Germinal center (tissue), 1 donor: ENCODE measurements at regions not wholly inside any gene's neighbourhood (a gene's known extent, or its start where the extent isn't known, plus 50 kb on each side); places are given as distances from the start of the nearest gene placed in this dataset.
A peak's percentile ranks its signal among the peaks of the same experiment; 100 is the strongest.
"Not testable (repeated sequence)": the region's sequence is repeated elsewhere in the genome, so short reads cannot be mapped to it uniquely, and the experiment has no call there.

Source experiments
- DNase-seq: peaks from one replicate; pipeline ENCODE4 v3.0.0; 2012; ENCODE audit warnings: mixed read lengths, low spot score

- no peak for DNase-seq
Observed at GRCh38 chr12:22810036-22810435, 185.1 kb downstream of the ETNK1 start.

GRCh38 chr12:22812531-22812930, 187.6 kb downstream of the ETNK1 start:
- DNase-seq = no peak

GRCh38 chr12:22821985-22822384, 197.0 kb downstream of the ETNK1 start:
- DNase-seq = no peak

- no peak for DNase-seq
Observed at GRCh38 chr12:22826026-22826425, 201.1 kb downstream of the ETNK1 start.

GRCh38 chr12:22826446-22826981, 201.5 kb downstream of the ETNK1 start:
- DNase-seq = not testable (repeated sequence)

DNA sequence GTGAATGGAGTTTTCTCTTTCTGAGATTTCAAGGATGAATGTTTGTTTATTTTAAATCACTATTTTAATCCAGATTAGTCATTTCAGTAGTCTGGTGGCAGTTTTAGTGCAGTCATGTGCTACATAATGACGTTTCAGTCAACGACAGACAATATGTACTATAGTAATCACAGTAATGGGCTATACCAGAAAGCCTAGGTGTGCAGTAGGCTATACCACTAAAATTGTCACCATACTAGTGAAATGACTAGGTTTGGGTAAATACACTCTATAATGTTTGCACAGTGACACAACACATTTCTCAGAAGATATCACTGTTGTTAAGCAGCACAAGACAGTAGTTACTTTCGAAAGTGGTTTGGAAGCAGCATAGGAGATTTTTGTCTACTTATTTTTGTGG, 203.1 kb downstream of the ETNK1 start:
- no peak for DNase-seq

DNA sequence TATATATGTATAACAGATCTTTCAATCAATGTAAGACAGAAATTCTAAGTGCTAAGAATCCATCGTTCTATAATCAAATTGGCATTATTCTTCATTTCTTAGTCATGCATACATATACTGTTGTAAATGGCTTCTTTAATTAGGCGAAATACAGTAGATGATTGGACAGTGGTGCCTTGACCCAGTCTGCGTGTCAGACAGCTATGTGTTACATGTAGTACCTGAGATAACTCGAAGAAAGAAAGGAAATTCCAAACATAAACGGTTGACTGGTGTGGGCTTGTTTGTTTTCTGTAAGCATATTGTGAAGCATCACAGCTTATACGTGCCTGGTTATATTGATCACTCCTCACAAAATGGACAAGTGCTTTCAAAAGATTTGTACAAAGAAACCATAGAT, 210.5 kb downstream of the ETNK1 start:
- no peak for DNase-seq

GRCh38 chr12:22850185-22850584, 225.2 kb downstream of the ETNK1 start:
- no peak for DNase-seq

DNA sequence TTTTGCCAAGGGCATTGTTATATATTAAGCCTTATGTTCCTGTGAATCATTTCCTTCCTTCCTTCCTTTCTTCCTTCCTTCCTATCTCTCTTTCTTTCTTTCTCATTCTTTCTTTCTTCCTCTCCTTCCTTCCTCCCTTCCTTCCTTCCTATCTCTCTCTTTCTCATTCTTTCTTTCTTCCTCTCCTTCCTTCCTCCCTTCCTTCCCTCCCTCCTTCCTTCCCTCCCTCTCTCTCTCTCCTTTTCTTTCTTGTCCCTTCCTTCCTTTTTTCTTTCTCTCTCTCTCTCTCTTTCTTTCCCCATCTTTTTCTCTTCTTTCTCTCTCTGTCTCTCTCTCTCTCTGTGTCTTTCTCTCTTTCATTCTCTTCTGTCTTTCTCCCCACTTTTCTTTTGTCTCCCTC, 226.6 kb downstream of the ETNK1 start:
- DNase-seq = no peak

- no peak for DNase-seq
Observed at GRCh38 chr12:22855456-22855855, 230.5 kb downstream of the ETNK1 start.

DNA sequence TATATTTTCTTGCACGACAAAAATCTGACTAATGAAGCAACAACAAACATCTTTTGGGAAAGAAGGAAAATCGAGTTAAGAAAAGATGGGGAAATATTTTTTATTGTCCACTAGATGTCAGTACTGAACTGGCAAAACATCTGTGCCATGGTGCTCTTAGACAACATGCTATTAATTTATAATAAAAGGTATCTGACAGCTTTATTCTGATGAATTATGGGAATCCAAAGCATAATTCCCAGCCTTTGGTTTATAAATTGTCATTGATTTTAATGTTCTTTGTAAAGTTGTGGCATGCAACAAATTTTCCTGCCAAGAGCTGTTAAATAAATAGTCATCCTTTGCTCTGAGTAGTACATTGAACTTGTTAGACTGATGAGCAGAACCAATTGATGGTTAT, 231.2 kb downstream of the ETNK1 start:
- peak; percentile 5 for DNase-seq

DNA sequence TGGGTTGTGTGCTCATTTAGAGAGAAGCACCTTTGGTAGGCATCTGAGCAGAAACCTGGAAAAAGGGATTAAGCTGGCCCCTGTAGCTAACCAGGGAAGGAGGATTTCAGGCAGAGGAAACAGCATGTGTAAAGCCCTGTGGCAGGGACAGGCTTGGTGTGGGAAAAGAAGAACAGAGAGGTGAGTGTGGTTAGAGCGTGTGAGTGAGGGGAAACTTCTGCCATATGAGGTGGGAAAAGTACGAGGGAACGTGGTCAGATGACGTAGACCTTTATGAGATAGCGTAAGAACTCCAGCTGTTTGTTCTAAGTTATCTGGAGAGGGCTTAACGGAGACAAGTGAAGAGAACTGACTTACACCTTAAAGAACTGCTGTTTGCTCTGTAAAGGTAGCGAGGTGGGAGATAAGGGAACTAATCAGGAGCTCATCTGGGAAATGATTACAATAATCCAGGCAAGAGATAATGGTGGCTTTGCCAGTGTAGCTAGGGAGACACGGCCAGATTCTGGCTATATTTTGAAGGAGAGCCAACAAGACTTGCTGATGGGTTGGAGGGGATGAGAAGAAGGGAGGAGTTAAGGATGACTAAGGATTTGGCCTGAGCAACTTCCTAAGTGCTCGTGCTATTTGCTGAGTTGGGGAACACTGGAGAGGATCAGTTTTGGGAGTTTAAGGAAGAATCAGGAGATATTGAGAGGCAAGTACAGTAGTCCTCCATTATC, 234.0 kb downstream of the ETNK1 start:
- no peak for DNase-seq

DNA sequence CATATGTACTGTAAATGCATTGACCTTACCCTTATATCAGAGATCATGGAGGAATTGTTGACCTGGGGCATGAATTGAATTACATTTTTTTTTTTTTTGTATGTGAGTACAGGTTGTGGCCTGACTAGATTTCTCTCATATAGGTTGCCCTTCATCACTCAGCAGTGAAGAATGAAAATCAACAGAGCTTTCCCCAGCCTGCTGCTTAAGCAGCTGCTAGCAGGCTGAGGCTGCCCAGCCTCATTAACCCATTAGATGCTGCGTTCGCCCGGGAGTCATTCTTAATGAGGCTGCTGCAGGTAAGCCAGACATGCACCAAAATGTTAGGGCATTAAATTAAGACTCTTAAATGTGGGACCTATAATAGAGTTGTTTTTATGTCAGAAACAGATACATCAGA, 236.0 kb downstream of the ETNK1 start:
- DNase-seq = no peak

- DNase-seq = no peak
Observed at GRCh38 chr12:22865822-22866221, 240.9 kb downstream of the ETNK1 start.

GRCh38 chr12:22866406-22866805, 241.4 kb downstream of the ETNK1 start:
- DNase-seq = no peak

DNA sequence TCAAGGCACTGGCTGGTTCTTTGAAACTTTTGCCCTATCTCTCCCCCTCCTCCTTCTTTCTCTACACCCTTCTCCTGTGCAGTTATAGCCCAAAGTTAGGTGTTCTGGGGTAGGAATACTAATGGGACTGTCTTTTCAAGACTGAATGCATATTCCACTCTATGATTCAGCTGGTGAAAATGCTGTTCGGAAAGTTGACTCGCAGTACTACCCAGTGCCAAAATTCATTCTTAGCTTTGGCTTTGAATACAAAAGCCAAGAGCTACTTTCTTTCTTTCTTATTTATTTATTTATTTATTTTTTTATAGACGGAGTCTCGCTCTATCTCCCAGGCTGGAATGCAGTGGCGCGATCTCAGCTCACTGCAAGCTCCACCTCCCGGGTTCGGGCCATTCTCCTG, 249.2 kb downstream of the ETNK1 start:
- DNase-seq = no peak

DNA sequence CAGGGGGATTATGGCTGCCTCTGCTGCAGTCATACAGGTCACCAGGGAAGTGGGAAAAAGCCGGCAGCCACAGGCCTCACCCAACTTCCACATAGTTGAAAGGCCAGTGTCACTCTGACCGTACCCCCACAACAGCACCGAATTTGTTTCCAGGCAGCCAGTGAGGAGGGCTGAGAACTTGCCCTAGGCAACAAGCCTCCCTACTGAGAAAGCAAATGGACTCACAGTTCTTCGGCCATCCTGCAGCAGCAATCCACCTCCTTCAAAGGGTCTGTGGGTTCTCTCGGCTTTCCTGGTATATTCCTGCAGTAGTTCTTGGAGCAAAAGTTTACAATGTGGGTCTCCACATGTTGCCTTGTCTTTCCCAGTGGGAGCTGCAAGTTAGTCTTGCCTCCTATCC, 251.3 kb downstream of the ETNK1 start:
- DNase-seq = no peak

GRCh38 chr12:22879203-22879602, 254.2 kb downstream of the ETNK1 start:
- DNase-seq = no peak

GRCh38 chr12:22880331-22880730, 255.4 kb downstream of the ETNK1 start:
- DNase-seq = no peak

DNA sequence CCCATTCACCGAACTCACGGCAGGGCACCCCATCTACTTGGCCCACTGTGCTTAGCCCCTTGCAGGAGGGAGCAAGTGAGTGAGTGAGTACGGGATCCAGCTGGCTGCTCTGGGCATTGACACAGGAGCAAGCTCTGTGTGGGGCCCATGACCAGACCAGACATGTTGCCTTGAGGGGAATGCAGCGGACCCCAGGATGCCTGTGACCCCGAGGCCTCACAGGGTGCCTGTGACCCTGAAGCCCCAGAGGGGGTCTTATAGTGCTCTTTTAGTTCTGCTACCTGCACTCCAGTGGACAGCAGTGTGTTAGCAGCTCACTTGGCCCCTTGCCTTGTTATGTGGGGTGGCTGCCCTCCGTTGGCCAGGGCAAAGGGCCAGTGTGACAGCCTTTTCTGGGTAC, 255.8 kb downstream of the ETNK1 start:
- no peak for DNase-seq

GRCh38 chr12:22881878-22882385, 257.0 kb downstream of the ETNK1 start:
- no peak for DNase-seq

- DNase-seq = no peak
Observed at GRCh38 chr12:22882559-22882958, 257.6 kb downstream of the ETNK1 start.

- no peak for DNase-seq
Observed at GRCh38 chr12:22893878-22894277, 268.9 kb downstream of the ETNK1 start.

DNA sequence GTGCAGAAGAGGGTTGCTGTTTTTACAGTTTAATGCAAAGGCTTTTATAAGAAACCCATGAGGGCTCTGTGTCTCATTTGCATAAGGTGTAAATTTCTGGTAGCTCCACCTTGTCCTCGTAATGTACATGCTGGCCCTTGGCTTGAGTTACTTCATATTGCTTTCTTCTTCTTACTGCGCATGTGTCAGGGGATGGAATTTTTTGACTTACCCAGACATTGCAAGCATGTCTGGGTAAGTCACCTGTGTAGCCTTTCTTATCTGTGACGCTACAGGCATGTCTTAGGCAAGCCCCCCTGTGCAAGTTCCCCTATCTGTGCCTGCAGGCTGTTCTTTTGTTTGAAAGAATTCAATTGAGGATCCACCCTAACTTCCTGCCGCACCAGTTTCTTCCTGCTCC, 274.2 kb downstream of the ETNK1 start:
- DNase-seq = no peak
